NCI-H2107 treated with DMSO at 0.1 percent for 48 hours (cell line): ENCODE measurements at regions not wholly inside any gene's neighbourhood (a gene's known extent, or its start where the extent isn't known, plus 50 kb on each side); places are given as distances from the start of the nearest gene placed in this dataset.
"Not testable (repeated sequence)": the region's sequence is repeated elsewhere in the genome, so short reads cannot be mapped to it uniquely, and the experiment has no call there.

ENCODE experiments used
- DNase-seq: peaks from one replicate; lab custom pipeline; 2025; ENCODE audit not compliant: unreplicated experiment; lab: John Stamatoyannopoulos, UW

DNA sequence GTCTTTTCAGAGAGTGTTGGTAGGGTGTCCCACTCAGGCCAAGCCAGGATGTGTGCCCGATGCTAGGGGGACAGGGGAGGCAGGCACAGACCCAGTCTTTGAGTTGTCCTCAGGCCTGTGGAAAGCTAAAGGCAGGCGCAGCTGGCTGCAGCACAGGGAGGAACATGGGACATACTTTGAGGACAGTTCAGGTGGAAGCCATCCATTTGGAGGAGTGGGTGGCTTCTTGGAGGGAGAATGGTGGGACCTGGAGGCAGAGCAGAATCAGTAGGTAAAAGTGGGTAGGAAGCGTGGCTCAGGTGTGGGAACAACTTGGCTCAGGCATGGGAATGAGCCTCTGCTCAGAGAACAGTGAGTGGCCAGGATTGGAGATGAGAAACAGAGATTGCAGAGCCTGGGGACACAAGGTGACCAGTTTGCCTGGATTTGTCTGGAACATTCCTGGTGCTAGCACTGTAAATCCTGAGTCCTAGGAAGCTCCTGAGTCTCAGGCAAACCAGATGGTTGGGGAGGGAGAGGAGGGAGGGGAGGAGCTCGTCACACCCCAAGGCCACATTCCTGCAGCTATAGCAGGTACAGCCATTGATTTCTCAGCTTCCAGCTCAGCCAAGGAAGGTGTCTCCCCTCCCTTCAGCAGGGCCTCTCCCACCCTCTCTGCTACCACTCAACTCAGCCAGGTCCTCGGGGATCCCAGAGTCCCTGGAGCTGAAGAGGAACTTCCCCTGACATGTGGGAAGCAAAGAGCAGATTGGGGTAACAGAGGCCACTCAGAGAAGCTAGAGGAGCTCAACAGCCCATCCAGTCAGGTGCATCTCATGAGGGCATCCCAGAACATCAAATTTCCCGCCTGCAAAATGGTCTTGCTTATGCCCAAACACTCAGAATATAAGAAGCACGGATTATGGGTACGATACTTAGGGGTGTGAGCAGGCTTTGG is 65.2 kb upstream of the TINAGL1 start:
- no peak for DNase-seq

- no peak for DNase-seq
Observed at GRCh38 chr1:31511848-31512615, 64.3 kb upstream of the TINAGL1 start.

GRCh38 chr1:31514117-31514516 is 62.2 kb upstream of the TINAGL1 start:
- no peak for DNase-seq

DNA sequence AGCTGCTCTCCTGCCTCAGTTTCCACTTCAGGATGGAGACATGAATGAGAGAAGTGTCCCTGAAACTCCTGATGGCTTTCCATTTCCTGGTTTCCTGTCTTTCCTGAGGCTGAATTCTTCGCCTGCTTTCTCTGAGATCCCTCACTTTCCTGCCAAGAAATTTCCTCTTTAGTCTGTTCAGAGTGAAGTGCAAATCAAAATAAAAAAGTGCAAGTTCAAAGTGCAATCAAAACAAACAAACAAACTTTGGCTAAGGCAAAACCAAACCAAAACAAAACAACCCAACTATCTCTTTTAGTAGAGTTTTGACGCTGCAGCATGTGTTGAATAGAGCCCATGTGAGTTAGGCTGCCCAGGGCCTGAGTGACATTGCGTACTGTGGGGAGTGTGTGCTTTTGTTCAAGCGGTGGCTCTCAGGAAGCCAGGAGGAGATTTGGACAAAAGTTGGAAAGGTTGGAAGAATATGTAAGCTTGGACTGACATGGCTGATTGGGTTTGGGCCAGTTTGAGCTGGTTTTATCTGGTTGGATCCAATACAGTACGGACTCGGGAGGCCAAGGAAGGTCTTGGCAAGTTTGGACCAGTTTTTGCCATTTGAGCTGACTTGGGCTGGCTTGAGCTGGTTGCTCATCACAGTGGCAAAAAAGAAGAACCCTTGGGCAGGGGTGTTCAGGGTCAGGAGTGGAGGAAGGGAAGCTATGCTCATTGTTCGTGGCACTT is 61.1 kb upstream of the TINAGL1 start:
- no peak for DNase-seq

DNA sequence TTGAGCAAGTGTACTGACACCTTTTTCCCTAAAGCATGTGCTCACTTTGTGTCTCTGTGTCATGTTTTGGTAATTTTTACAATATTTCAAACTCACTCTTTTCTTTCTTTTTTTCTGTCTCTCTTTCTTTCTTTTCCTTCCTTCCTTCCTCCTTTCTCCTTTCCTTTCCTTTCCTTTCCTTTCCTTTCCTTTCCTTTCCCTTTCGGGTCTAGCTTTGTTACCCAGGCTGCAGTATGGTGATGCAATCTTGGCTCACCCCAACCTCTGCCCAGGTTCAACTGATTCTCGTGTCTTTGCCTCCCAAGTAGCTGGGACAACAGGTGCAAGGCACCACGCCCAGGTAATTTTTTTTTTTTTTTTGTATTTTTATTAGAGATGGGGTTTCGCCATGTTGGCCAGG is 60.4 kb upstream of the TINAGL1 start:
- DNase-seq, result no peak

GRCh38 chr1:31517301-31517700 is 59.0 kb upstream of the TINAGL1 start:
- DNase-seq, result no peak

- DNase-seq, result not testable (repeated sequence)
Observed at GRCh38 chr1:31517986-31518385, 58.3 kb upstream of the TINAGL1 start.

DNA sequence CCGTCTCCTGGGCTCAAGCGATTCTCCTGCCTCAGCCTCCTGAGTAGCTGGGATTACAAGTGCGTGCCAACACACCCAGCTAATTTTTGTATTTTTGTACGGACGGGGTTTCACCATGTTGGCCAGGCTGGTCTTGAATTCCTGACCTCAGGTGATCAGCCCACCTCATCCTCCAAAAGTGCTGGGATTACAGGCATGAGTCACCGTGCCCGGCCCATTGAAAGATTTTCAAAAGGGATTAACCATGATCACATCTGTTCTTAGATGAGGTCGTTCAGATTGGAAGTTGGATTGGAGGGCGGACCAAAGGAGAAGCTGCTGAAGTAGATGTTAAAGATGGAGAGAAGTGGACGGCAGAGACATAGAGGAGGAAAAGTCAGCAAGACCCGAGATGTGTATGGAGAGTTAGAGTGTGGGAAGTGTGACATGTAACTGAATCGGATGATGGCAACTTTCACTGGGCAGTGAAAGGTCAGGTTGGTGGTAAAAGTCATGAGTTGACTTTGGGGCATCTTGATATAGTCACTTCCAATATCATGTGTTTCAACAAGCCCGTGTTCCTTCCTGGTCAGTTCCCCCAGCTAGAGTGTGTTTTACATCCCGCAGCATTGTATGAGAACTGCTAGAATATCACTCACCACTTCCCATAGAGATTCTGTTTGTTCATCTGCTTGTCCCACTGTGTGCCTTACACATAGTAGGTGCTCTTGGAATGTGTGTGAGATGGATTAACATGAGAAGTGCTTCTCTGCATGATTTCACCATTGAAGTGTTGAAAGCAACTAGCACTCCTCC is 54.4 kb upstream of the TINAGL1 start:
- DNase-seq, result no peak

GRCh38 chr1:31522556-31522845 is 53.8 kb upstream of the TINAGL1 start:
- no peak for DNase-seq

GRCh38 chr1:31523012-31523411 is 53.3 kb upstream of the TINAGL1 start:
- DNase-seq, result no peak

GRCh38 chr1:31523769-31524168 is 52.5 kb upstream of the TINAGL1 start:
- DNase-seq, result no peak

DNA sequence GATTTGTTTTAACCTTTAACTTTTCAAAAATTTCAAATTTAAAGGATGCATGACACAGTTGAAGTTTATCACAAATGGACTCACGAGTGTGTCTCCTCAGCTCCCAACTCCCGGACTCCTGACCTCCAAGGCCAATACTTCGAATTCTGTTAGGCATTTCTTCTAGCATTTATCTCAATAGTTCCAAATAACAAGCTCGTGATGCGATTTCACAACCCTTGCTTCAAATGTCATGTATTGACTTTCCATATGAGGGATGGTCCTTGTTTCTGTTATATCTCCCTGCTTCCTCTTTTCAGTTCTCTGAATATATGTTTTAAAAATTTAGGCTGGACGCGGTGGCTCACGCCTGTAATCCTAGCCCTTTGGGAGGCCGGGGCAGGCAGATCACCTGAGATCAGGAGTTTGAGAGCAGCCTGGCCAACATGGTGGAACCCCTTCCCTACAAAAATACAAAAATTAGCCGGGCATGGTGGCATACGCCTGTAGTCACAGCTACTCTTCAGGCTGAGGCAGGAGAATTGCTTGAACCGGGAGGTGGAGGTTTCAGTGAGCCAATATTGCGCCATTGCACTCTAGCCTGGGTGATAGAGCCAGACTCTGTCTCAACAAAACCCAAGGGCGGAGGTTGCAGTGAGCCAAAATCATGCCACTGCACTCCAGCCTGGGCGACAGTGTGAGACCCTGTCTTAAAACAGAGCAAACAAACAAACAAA is 52.0 kb upstream of the TINAGL1 start:
- DNase-seq, result no peak
